ENCODE measurements at regions not wholly inside any gene's neighbourhood (a gene's known extent, or its start where the extent isn't known, plus 50 kb on each side); places are given as distances from the start of the nearest gene placed in this dataset.
A peak's percentile ranks its signal among the peaks of the same experiment; 100 is the strongest.

DNA sequence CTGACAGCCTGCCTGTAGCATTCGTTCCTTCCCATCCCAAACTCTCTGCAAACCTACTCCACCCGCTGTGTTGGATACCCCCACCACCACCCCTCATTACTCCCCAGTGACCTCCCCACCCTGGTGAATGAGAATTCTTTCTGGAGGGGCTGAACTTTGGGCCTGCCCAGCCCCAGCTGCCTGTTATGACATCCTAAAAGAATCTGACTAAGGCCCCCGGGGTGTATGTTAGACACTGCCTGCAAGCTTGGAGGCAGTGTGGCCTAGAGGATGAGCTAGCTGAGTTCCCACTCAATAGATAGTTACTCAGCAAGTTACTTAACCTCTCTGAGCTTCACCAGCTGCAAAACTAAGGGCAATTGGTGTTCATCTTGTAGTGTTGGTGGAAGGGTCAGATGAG lies 110.2 kb upstream of the FGGY start:
- intact Hi-C loops (cut with DNase I; ENCODE audit: low total_unique reads) = no loop called here
- TF ChIP-seq POLR2A (IDR thresholded peaks at IDR 0.05) = no peak
- no peak for TF ChIP-seq CTCF (IDR thresholded peaks at IDR 0.05)
- 67 to 74% methylated on average over 3 of the region's 3 CpGs for WGBS, 2 donors
- no peak overlapping the region for H3K4me3 ChIP-seq (ENCODE audit: low read depth, poor library complexity, severe bottlenecking)
- DNase-seq (ENCODE audit: low spot score in 2 of 2) = peak in 1 of 2 donors; percentile 23

GRCh38 chr1:59188413-59189213 lies 108.3 kb upstream of the FGGY start:
- intact Hi-C loops (cut with DNase I; ENCODE audit: low total_unique reads) = no loop called here
- no peak overlapping the region for H3K4me3 ChIP-seq (ENCODE audit: low read depth, poor library complexity, severe bottlenecking)
- TF ChIP-seq CTCF (IDR thresholded peaks at IDR 0.05) (no peak), POLR2A (IDR thresholded peaks at IDR 0.05) (no peak)
- DNase-seq (ENCODE audit: low spot score in 2 of 2) = no peak
- WGBS, 2 donors = 49 to 80% methylated on average over 2 of the region's 2 CpGs

GRCh38 chr1:59193443-59194093 lies 103.3 kb upstream of the FGGY start:
- DNase-seq (ENCODE audit: low spot score in 2 of 2) = no peak
- TF ChIP-seq CTCF (IDR thresholded peaks at IDR 0.05) (no peak), POLR2A (IDR thresholded peaks at IDR 0.05) (no peak)
- 71 to 73% methylated on average over 4 of the region's 4 CpGs for WGBS, 2 donors
- intact Hi-C loops (cut with DNase I; ENCODE audit: low total_unique reads) = no loop called here
- no peak overlapping the region for H3K4me3 ChIP-seq (ENCODE audit: low read depth, poor library complexity, severe bottlenecking)

DNA sequence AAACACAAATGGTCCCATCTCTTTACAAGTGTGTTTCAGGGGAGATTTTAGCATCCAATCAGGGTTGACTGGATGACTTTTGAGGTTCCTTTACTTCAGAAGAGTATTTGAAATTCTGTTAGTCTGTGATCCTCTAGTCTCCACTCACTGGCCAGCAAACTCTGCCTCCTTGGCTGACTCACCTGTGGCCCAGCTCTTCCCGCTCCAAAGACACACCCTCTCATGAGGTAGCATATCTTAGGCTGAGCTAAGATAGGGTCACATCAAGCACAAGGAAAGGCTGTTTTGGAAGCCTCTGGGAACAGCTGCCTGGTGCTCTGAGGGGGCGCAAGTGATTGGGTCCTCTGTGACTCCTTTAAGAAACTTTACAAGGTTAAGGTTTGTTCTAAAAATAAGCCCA lies 102.3 kb upstream of the FGGY start:
- intact Hi-C loops (cut with DNase I; ENCODE audit: low total_unique reads) = no loop called here
- WGBS, 2 donors = 89 to 96% methylated on average over 2 of the region's 2 CpGs
- no peak for DNase-seq (ENCODE audit: low spot score in 2 of 2)
- no peak overlapping the region for H3K4me3 ChIP-seq (ENCODE audit: low read depth, poor library complexity, severe bottlenecking)
- TF ChIP-seq POLR2A (IDR thresholded peaks at IDR 0.05) (no peak), CTCF (IDR thresholded peaks at IDR 0.05) (no peak)

DNA sequence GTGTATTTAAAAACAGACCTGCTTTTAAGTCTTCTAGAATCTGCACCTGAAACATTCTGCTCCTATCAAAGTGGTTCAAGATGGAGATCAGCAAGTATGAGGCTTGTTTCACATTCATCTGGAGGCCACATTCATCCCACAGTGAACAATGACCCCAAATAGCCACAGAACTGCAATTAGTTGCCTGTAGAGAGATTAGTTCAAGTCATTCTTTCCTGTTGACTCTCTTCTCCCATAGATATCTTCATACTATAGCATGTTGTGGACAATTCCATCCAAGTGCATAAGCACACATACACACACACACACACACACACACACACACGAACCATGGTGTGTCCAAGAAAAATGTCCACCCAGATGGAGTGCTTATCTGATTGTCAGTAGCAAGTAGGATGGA lies 101.7 kb upstream of the FGGY start:
- no peak for DNase-seq (ENCODE audit: low spot score in 2 of 2)
- H3K4me3 ChIP-seq (ENCODE audit: low read depth, poor library complexity, severe bottlenecking) = no peak overlapping the region
- TF ChIP-seq CTCF (IDR thresholded peaks at IDR 0.05) (no peak), POLR2A (IDR thresholded peaks at IDR 0.05) (no peak)
- intact Hi-C loops (cut with DNase I; ENCODE audit: low total_unique reads) = no loop called here
- WGBS, 2 donors = 83 to 100% methylated on average over 1 of the region's 1 CpG

All from lower leg skin (tissue), 4 donors.